GM10248 (cell line): ENCODE measurements at regions not wholly inside any gene's neighbourhood (a gene's known extent, or its start where the extent isn't known, plus 50 kb on each side); places are given as distances from the start of the nearest gene placed in this dataset.

Source experiments
- CTCF ChIA-PET: fragments of 300-600 bp; sonication (Branson Sonifier 250); formaldehyde crosslinking; extraction: SDS; loops from one replicate; lab custom pipeline; 2021; ENCODE audit warnings: antibody characterized with exemption; lab: Yijun Ruan, JAX
- POLR2A ChIA-PET: fragments of 350-650 bp; sonication (Branson Sonifier 250); formaldehyde crosslinking; extraction: SDS; loops from one replicate; lab custom pipeline; 2020; ENCODE audit warnings: antibody characterized with exemption; lab: Yijun Ruan, JAX
- DNase-seq: peaks from one replicate; pipeline ENCODE4 v3.0.0; 2012; ENCODE audit errors: extremely low spot score
- CTCF ChIP-seq: IDR thresholded peaks from 2 replicates; pipeline ENCODE4 v1.5.1; 2012; ENCODE audit warnings: mild to moderate bottlenecking, low read depth; ENCODE audit errors: extremely low read depth, missing control alignments, control extremely low read depth

- TF ChIP-seq CTCF, result no peak
- no peak for DNase-seq
- CTCF ChIA-PET, result interaction anchor here (0.9 kb wide), 1 partner anchor 18 kb away, joined by 3 read pairs; no protein-coding TSS in a partner anchor
- POLR2A ChIA-PET, result no interaction called here
Measured at GRCh38 chr5:82332064-82332855, 54.1 kb upstream of the RPS23 start.

GRCh38 chr5:82331557-82331956, 53.4 kb upstream of the RPS23 start:
- CTCF ChIA-PET, result interaction anchor here (0.9 kb wide), 1 partner anchor 18 kb away, joined by 3 read pairs; no protein-coding TSS in a partner anchor
- POLR2A ChIA-PET, result no interaction called here
- DNase-seq, result no peak
- TF ChIP-seq CTCF, result no peak

- ChIA-PET CTCF (interaction anchor here (1.4 to 2.2 kb wide), 2 partner anchors 10 to 20 kb away, joined by 4 to 6 read pairs; no protein-coding TSS in a partner anchor), POLR2A (no interaction called here)
- no peak for TF ChIP-seq CTCF
- no peak for DNase-seq
Measured at GRCh38 chr5:82330530-82331270, 52.5 kb upstream of the RPS23 start.

GRCh38 chr5:82329393-82329792, 51.2 kb upstream of the RPS23 start:
- TF ChIP-seq CTCF, result no peak
- ChIA-PET POLR2A (no interaction called here), CTCF (interaction anchor here (1.4 to 2.2 kb wide), 3 partner anchors 9 to 21 kb away, joined by 4 to 10 read pairs (median 6); no protein-coding TSS in a partner anchor)
- DNase-seq, result no peak
